Ascending aorta (tissue), 2 donors: ENCODE measurements at regions not wholly inside any gene's neighbourhood (a gene's known extent, or its start where the extent isn't known, plus 50 kb on each side); places are given as distances from the start of the nearest gene placed in this dataset.

Source experiments
- DNase-seq, 2 donors: peaks; one replicate each; pipeline ENCODE4 v3.0.0-alpha.2; 2019; ENCODE audit warnings: low spot score in 2 of 2
- H3K27ac ChIP-seq, 2 donors: fragments of 200-600 bp; sonication (generic); one replicate each; pipeline ENCODE4 v1.5.1; 2016 to 2017; ENCODE audit warnings: mild to moderate bottlenecking in 1 of 2
- H3K27me3 ChIP-seq: fragments of 200-600 bp; sonication (generic); one replicate; pipeline ENCODE4 v1.5.1; 2017
- H3K36me3 ChIP-seq, 2 donors: fragments of 200-600 bp; sonication (generic); one replicate each; pipeline ENCODE4 v1.5.1; 2016
- H3K4me1 ChIP-seq, 2 donors: fragments of 200-600 bp; sonication (generic); one replicate each; pipeline ENCODE4 v1.5.1; 2016 to 2017; ENCODE audit warnings: mild to moderate bottlenecking in 1 of 2
- H3K4me3 ChIP-seq, 2 donors: fragments of 200-600 bp; sonication (generic); one replicate each; pipeline ENCODE4 v1.5.1; 2016 to 2017; ENCODE audit warnings: mild to moderate bottlenecking in 1 of 2
- H3K9me3 ChIP-seq, 2 donors: fragments of 200-600 bp; sonication (generic); one replicate each; pipeline ENCODE4 v1.5.1; 2016
- intact Hi-C: fragments of 100-400 bp; cut with DNase I; formaldehyde crosslinking; loops from one replicate; pipeline ENCODE4 v1.15.1; 2023
- TF ChIP-seq, protein P1 (sequence below), 3 experiments: fragments of 200-600 bp in 2 of 3; fragments of 450-650 bp in 1 of 3; sonication (generic) in 2 of 3; IDR thresholded peaks; one replicate each; pipeline ENCODE4 v1.5.1; 2016 to 2019; ENCODE audit warnings: antibody characterized with exemption in 3 of 3, mild to moderate bottlenecking in 1 of 3, moderate library complexity in 1 of 3

DNA sequence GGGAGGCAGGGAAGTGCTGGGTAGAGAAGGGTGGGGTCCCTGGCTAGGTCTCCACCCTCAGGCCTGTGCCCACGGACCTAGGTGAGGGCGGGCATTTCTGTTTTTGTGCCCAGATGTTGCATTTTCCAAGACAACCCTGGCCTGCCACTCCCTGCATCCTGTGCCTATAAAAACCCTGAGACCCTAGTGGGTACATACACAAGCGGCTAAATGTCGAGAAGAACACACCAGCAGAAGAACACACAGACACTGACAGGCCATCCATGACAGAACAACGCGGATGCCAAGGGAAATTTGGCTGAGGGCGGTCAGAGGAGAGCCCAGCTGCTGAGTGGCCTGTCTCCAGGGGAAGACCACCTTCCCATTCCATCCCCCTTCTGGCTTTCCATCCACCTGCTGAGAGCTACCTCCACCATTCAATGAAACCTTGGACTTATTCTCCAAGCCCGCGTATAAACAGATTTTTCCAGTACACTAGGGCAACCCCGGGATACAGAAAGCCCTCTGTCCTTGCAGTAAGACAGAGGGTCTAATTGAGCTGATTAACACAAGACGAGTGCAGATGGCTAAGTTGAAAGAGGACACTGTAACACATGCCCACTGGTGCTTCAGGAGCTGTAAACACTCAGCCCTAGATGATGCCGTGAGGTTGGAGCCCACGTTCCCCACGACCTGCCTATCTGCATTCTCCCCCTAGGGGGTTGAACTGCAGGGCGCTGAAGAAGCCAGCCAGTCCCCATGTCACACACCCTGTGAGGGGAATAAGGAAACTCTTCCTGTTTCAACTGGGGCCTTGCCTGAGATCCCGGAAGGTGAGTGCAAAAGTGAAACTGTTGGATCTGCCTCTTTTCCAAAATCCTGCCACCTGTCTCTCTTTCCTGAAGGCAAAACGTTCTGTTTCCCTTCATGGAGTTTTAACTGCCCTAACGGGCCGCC, 147.2 kb upstream of the COX10 start:
- H3K27me3 ChIP-seq: no peaks in the 10 kb centered on the region
- no peak overlapping the region for H3K27ac ChIP-seq
- H3K9me3 ChIP-seq: no peaks in the 10 kb centered on the region
- H3K36me3 ChIP-seq: no peaks in the 10 kb centered on the region
- TF ChIP-seq, protein P1, sequence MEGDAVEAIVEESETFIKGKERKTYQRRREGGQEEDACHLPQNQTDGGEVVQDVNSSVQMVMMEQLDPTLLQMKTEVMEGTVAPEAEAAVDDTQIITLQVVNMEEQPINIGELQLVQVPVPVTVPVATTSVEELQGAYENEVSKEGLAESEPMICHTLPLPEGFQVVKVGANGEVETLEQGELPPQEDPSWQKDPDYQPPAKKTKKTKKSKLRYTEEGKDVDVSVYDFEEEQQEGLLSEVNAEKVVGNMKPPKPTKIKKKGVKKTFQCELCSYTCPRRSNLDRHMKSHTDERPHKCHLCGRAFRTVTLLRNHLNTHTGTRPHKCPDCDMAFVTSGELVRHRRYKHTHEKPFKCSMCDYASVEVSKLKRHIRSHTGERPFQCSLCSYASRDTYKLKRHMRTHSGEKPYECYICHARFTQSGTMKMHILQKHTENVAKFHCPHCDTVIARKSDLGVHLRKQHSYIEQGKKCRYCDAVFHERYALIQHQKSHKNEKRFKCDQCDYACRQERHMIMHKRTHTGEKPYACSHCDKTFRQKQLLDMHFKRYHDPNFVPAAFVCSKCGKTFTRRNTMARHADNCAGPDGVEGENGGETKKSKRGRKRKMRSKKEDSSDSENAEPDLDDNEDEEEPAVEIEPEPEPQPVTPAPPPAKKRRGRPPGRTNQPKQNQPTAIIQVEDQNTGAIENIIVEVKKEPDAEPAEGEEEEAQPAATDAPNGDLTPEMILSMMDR (IDR thresholded peaks at IDR 0.05): no peak
- DNase-seq: no peak
- intact Hi-C loops: no loop called here
- H3K4me1 ChIP-seq: no peaks in the 10 kb centered on the region
- no peak overlapping the region for H3K4me3 ChIP-seq

DNA sequence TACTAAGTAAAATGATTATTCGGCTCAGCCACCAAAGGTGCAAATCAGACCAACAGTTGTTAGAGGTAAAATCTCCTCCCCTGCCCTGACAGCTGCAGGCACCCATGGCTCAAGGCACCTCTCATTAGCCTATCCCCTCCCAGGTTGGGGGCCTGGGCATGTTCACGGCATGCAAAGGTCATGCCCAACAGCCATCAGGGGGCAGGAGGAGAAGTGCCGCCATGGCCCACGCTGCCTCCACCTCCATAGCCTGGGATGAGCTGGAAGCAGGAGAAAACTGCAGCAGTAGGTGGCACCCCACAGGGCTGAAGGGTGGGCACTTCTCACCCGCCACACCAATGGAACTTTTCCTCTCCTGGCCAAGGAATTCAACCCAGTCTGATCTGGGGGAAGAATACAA, 146.4 kb upstream of the COX10 start:
- TF ChIP-seq, protein P1 (IDR thresholded peaks at IDR 0.05): no peak
- no peaks in the 10 kb centered on the region for H3K9me3 ChIP-seq
- H3K27ac ChIP-seq: no peak overlapping the region
- intact Hi-C loops: no loop called here
- no peak for DNase-seq
- H3K36me3 ChIP-seq: no peaks in the 10 kb centered on the region
- no peak overlapping the region for H3K4me3 ChIP-seq
- H3K27me3 ChIP-seq: no peaks in the 10 kb centered on the region
- no peaks in the 10 kb centered on the region for H3K4me1 ChIP-seq

DNA sequence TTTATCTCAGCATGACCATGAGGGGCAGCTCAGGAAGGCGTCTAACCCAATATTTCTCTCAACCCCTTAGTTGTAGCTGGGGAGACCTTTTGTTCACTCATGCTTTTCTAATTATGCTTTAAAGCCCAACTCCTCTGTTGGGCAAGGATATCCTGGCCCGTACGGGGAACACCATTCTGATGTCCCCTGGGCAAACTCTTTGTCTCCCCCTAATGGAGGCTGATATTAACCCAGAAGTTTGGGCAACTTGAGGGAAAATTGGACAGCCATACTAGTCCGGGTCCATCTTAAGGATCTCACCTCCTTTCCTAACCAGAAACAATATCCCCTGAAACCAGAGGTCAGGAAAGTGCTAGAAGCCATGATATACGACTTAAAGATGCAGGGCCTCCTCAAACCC, 143.7 kb upstream of the COX10 start:
- DNase-seq: no peak
- Histone ChIP-seq H3K4me3 (no peak overlapping the region), H3K4me1 (no peaks in the 10 kb centered on the region), H3K36me3 (no peaks in the 10 kb centered on the region), H3K27ac (no peak overlapping the region), H3K27me3 (no peaks in the 10 kb centered on the region), H3K9me3 (no peaks in the 10 kb centered on the region)
- intact Hi-C loops: no loop called here
- TF ChIP-seq, protein P1 (IDR thresholded peaks at IDR 0.05): no peak

DNA sequence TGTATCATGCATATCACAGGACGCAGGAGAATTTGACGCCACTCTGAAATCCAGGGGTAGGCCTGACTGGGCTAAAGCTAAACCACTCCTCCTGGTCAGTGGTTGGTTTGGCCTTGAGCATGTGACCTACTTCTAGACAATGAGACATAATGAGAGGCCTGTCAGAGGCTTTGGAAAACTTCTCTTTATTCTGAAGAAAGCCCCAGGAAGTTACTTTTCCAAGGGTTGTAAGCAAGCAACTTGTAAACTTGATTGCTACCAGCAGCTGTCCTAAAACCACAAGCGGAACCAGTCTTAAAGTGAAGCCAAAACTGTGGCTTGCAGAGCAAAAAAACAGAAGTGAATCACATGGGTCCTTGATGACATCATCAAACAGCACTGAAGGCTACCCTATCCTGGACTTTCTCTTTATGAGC, 138.2 kb upstream of the COX10 start:
- H3K27ac ChIP-seq: peak overlapping the region; percentile 3 to 35
- H3K4me3 ChIP-seq: no peak overlapping the region
- peaks cover 0 to 12% of the 10 kb centered on the region in 2 donors for H3K4me1 ChIP-seq
- no peak for DNase-seq
- H3K36me3 ChIP-seq: no peaks in the 10 kb centered on the region
- intact Hi-C loops: loop anchor here (10.0 kb wide), 1 partner anchor 134 kb away; the partner anchor contains the start of gene COX10
- no peaks in the 10 kb centered on the region for H3K27me3 ChIP-seq
- H3K9me3 ChIP-seq: no peaks in the 10 kb centered on the region
- TF ChIP-seq, protein P1 (IDR thresholded peaks at IDR 0.05): no peak

DNA sequence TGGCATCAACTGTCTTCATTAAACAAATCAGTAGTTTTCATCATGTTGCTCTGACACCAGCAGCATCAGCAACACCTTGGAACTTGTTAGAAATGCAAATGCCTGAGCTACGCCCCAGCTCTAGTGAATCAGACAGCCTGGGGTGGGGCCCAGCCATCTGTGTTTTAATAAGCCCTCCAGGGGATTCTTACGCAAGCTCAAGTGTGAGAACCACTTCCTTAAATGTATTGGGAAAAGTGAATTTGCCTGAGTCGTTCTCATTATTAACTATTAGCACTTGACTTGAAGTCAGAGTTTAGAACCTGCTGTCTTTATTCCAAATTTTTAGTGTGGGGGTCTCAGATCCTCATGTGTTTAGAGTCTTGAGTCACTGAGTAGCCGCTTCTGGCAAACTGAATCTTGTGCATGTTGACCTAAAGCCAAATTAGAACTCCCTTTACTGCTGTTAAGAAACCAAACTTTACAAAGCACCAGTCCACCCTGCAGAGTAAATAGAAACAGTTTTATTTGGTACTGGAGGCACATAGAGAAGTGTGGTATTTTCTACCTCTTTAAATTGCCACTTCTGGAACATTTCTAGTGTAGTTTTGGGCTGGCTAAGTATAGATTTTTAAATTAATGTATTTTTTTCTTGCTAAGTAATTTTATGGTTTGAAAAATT, 137.4 kb upstream of the COX10 start:
- peak overlapping the region in 1 of 2 donors; percentile 35 for H3K27ac ChIP-seq
- TF ChIP-seq, protein P1 (IDR thresholded peaks at IDR 0.05): no peak
- intact Hi-C loops: loop anchor here (10.0 kb wide), 1 partner anchor 133 kb away; the partner anchor contains the start of gene COX10
- peak; percentile 43 to 83 for DNase-seq
- no peak overlapping the region for H3K4me3 ChIP-seq
- H3K27me3 ChIP-seq: no peaks in the 10 kb centered on the region
- H3K36me3 ChIP-seq: no peaks in the 10 kb centered on the region
- peaks cover 0 to 12% of the 10 kb centered on the region in 2 donors for H3K4me1 ChIP-seq
- no peaks in the 10 kb centered on the region for H3K9me3 ChIP-seq
